Left cardiac atrium (tissue), 4 donors: ENCODE measurements at regions not wholly inside any gene's neighbourhood (a gene's known extent, or its start where the extent isn't known, plus 50 kb on each side); places are given as distances from the start of the nearest gene placed in this dataset.

Experiments used
- ATAC-seq, 2 donors: fragments of 200-7000 bp; cut with Tn5 transposase; one replicate each; pipeline ENCODE4 v1.9.1; 2020; ENCODE audit warnings: mild to moderate bottlenecking in 2 of 2, moderate library complexity in 2 of 2
- DNase-seq: peaks from one replicate; pipeline ENCODE4 v3.0.0-alpha.2; 2020
- intact Hi-C, 2 donors: fragments of 100-400 bp; cut with DNase I; formaldehyde crosslinking; loops; one replicate each; pipeline versions ENCODE4 v1.14.1 to v1.15.1; 2022 to 2023
- donor health status: DM: no; HTN: yes; CAD: no.
- donor health status: DM: no; HTN: yes; CAD: no; lungs with severe emphysema.
- donor health status: DM: yes; HTN: yes; CAD: no.
- donor health status: Dilated cardiomyopathy.

DNA sequence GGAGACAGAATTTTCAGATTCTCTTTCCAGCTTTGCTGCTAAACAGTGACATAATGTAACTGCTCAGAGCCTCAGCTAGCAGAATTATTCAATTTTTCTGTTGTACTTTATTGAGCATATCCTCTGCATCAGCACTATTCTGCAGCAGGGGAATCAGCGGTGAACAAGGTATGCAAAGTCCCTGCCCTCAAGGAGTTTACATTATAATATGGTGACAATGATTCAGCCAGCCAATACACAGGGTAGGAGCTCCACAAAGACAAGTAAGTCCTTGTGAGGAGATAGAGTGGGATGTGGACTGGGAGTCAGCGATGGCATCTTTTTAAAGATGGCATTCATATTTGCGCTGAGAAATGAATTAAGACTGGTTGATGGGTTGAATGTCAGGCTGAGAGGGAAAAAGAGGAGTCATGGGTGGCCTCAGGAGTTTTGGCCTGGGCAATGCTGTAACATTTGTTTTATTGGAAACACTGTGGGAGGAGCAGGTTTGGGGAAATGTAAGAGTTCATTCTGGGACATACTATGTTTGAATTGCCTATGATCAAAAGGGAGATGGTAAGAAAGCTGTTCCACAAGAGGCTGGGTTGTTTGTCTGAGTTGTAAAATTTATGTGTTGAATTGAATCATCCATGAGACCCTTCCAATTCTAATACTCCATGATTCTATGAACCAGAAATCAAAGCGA is 194.5 kb downstream of the PLK2 start:
- intact Hi-C loops = no loop called here
- DNase-seq = no peak
- ATAC-seq = no peak

DNA sequence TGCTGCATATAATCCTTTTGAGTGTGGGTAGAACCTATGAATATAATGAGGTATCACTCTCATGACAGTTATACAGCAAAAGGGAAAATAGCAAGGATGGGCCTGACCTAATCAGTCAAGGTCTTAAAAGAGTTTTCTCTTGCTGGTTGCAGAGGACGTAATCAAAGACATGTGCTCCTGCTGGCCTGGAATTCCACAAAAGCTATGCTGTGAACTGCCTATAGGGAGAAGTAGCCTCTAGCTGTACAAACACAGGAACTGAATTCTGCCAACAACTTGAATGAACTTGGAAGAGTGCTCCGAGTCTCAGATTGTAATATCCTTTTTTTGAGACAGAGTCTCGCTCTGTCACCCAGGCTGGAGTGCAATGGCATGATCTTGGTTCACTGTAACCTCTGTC is 195.6 kb downstream of the PLK2 start:
- DNase-seq (no peak), ATAC-seq (no peak)
- intact Hi-C loops = no loop called here

DNA sequence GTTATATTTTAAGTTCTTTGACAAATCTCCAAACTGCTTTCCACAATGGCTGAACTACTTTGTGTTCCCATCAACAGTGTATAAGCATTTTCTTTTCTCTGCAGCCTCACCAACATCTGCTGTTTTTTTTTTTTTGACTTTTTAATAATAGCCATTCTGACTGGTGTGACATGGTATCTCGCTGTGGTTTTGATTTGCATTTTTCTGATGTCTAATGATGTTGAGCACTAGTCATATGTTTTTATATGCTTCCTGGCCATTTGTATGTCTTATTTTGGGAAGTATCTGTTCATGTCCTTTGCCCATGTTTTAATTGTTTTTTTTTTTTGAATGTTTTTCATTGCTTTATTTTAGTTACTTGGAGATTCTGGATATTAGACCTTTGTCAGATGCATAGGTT is 196.6 kb downstream of the PLK2 start:
- intact Hi-C loops = no loop called here
- ATAC-seq = no peak
- DNase-seq = no peak

DNA sequence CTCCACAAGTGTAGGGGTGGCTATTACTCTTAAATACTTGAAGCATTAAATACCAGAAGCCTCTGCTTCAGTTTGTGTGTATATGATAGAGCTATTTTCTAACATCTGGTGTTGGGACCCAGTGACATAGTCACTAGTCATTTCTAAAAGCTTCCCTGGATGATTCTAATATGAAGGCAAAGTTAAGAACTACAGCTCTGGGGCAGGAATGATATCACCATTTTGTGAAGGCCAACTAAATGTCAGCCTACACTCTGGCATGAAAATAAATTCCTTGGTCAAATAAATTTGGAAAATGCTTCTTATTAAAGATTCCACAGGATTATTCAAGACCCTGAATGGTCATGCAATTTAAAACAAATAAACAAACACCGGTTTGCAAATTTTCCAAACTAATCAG is 197.7 kb downstream of the PLK2 start:
- DNase-seq (no peak), ATAC-seq (no peak)
- intact Hi-C loops = no loop called here

DNA sequence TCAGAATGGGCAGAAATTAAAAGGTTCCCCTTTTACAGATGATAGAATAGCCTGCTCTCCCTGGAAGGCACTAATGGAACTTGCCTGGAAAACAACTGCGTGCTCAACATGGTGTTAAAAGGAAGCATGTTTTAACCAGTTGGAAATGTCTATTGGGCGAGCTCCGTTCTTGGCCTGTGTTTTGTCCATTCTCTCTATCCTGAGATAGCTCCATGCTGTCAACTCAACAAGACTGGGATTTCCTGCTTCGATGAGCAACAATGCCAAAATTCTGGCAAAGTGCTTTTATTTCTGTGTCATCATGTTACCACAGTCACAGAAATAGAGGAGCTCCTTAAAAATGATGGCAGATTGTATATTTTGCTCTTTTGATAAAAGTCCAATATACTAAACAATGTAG is 198.3 kb downstream of the PLK2 start:
- peak; percentile 58 to 92 for ATAC-seq
- DNase-seq = no peak
- intact Hi-C loops = no loop called here

DNA sequence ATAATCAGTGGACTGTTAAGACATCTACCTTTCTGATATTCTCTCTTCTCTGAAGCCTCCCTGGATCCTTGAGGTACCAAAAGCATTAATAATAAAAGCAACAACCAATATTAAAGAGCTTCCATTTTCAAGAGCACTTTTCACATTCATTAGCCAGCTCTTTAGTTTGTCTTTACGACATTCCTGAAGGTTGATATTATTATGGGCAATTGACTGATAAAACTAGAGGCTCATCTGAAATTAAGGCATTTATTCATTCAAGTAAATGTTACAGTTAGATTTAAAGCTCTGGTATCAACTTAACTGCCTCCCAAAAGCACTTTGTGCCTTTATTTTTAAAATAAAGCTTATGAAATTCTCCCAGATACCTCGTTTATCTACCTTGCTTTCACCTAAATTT is 199.6 kb downstream of the PLK2 start:
- DNase-seq (no peak), ATAC-seq (no peak)
- intact Hi-C loops = no loop called here

DNA sequence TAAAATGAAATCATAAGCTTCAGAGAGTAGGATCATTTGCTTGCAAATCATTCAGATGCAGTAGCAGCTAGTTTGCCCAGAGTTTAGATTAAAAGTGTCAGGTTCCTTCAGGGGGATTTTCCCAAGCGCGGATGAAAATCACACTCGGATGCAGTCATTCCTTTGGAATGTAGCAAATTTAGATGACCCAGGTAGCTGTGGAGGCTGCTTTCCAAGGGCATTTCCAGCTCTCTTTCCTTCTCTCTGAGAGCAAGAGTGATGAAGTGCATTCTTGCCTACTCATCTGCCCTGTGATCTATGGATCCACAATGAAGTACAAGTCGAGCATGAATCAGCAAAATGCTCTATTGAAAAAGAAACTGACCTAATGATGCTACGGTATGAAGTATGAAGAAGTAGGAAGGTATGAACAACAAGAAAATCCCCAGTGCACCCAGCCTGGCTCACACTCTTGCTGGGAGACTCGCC is 200.2 kb downstream of the PLK2 start:
- peak; percentile 50 to 77 for ATAC-seq
- intact Hi-C loops = loop anchor here in 1 of 2 donors (10.0 kb wide), 1 partner anchor 195 kb away; no protein-coding TSS in a partner anchor

DNA sequence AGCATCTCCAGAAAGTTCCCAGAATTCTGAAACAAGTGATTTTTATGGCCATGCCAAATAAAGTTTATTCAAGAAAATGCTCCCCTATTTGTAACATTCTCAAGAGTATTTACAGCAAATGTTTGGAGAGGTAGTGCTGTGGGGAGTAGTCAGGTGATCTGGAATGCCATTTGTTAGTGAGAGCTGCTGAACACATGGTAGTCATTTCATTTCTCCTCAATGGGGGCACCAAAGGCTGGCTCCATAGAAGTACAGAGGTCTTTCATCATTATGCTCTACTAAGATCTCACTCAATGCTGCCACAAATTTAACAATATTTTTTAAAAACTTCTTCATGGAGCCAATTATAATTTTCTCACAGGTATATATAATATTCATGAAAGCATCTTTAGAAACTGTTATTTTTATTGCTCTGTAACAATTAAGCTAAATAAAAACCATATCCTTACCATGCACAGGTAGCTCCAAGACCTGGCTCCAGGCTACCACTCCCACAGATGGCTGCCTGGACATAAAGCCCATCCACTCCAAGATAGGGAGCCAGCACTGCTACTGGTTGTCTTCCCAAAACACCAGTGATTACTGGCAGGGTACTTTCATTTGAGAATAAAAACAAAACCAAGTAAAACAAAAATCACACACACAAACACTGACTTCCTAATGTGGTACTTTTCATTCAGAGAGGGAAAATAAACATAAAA is 200.8 kb downstream of the PLK2 start:
- intact Hi-C loops = loop anchor here in 1 of 2 donors (10.0 kb wide), 1 partner anchor 196 kb away; no protein-coding TSS in a partner anchor
- DNase-seq = no peak
- ATAC-seq = no peak

More for the DNA sequence above, 200.2 kb downstream of the PLK2 start:
- no peak for DNase-seq

DNA sequence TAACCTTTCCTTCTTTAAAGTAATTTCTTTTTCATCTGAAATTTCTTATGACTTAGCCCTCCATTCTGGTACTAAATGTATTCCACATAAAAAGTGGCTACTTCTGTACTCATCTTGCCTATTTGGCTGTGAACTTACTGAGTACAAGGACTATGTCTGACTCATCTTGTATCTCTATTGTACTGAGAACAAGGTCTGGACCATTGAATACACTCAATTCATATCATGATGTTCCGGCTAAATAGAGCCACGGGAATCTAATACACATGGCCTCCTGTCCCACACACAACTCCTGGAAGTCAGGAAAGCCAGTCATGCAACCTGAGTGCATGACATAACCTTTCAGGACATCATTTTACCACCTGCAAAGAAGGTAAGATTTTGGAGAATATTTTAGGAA is 203.9 kb downstream of the PLK2 start:
- intact Hi-C loops = loop anchor here in 1 of 2 donors (10.0 kb wide), 1 partner anchor 199 kb away; no protein-coding TSS in a partner anchor
- ATAC-seq = peak in 1 of 2 donors; percentile 27
- no peak for DNase-seq

DNA sequence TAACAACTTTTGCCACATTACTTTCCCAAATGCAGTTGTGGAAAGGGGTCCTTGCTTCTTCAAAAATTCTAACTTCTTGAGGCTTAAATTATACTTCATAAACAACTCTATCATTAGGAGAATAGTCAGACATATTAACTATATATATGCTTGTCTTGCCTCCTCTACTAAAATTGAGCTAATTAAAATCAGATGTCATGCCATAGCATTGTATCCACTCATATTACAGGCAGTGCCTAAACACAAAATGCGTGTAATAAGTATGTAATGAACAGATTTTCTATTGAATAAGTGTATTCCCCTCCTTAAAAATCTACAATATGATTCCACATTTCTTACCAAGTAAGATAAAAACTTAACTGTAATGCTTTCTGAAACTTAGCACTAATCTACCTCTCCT is 204.5 kb downstream of the PLK2 start:
- intact Hi-C loops = loop anchor here in 1 of 2 donors (10.0 kb wide), 1 partner anchor 199 kb away; no protein-coding TSS in a partner anchor
- ATAC-seq = no peak
- no peak for DNase-seq

DNA sequence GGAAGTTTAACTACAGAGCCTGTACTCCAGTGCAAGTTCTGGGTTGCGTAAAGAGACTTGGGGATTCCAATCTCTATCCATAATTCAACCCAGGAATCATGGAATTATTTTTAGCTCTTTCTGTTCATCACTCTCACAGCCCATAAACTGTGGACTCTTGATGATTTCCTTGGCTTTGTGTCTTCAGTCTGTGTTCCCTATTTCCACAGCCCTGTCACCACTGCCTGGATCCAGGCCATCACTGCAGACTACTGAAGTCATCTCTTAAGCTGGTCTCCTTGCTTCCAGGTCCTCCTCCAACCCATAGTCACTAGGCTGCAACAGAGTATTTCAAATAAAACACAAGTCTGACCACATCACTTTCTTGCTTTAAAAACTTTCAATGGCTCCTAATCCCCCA is 211.7 kb downstream of the PLK2 start:
- DNase-seq = no peak
- no peak for ATAC-seq
- intact Hi-C loops = no loop called here

DNA sequence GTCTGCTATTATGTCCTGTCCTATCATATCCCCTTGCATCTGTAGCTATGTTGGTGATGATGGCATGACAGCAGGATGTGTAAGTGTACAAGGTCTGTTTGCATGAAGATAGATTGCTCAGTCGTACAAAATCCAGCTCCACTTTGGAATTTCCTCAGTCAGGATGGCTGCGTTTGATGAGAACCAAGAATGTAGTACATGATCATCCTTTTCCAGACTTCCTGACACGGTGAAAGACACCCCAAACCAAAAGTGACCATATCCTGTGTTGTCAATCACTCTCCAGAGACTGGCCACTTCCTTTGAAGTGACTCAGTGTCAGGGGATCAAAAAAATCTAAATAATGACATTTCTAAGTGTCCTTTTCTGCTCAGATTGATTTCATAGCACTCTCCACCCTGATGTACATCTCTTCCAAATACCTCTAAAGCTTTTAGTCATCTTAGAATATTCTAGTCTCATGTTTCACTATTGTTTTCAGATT is 213.4 kb downstream of the PLK2 start:
- no peak for ATAC-seq
- intact Hi-C loops = no loop called here
- no peak for DNase-seq

DNA sequence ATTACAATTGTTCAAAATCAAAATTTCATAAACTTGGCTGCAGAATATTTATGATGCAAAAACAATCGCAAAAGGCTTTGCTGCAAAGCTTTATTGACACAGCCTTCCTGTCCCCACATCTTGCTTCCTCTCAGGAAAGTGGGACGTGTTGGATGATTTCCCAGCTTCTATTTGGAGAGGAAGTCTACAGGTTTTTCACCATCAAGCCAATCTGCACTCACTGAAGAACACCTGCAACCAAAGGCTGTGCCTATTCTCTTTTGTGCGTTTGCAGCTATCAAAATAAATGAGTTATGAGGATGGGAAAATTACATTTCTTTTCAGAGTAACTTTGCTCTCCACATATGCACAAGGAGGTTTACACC is 214.4 kb downstream of the PLK2 start:
- ATAC-seq = peak; percentile 33 to 38
- intact Hi-C loops = no loop called here
- no peak for DNase-seq

DNA sequence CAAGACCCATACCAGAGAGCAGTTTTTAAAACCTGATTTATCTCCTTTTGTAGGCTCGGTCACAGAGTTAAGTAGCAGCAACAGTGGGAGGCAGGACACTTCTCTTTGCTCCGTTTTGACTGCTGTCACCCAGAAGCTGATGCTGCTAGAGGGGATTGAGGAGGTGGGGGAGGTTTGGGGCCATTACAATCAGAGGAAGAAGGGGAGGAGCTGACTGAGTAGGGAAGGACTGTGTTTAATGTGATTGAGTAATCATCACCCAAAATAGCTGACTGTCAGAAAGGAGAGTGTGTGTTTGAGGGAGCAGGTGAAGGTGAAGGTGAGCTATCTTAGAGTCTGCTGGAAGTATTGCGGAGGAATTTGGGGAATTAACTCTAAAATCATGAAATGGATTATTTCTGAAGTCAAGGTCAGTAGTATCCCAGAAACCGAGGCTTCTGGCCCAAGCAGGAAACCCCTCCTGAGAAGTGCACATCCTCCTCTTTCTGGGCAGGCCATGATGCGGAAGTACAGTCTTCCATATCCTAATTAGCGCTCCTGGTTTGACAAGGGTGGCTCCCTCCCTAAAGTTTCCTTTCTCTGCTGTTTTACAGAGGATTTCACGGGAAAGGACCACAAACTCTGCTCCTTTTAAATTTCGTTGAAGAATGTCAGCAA is 214.9 kb downstream of the PLK2 start:
- DNase-seq (no peak), ATAC-seq (peak in 1 of 2 donors; percentile 49)
- intact Hi-C loops = no loop called here

DNA sequence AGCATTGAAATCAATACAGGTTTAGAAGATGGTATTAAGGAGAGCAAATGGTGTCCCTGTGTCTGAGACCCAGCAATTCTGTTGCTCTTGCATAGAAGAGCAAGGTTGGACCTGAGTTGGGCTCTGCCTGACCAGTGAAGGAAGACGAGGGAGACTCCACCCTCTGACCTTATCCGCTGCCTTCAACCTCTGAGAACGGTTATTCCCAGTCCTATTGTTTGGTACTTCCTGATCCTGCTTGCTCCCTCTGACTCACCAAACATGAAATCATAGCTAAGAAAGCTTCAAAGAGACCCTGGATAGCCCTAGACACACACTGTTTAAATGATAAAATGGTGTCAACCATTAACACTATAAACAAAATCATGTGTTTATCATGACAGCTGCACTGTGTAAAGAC is 218.5 kb downstream of the PLK2 start:
- peak; percentile 70 to 92 for ATAC-seq
- intact Hi-C loops = no loop called here
- DNase-seq = peak; percentile 51

DNA sequence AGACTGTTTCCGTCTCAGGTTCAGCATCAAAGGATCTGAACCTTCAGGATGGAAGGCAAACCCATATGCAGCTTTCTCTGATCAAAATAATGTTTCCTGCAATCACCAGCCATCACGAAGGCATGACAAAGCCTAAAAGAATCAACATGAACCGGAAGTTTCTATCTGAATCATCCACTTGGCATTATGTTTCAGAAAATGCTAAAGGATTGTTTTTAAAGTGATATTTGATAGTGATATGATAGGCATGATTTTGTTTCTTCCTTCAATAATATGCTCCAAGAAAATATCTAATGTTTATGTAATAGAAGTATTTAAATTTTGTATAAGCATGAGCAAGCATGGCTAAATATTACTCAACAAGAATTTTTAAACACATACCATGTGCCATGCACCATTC is 219.6 kb downstream of the PLK2 start:
- ATAC-seq (no peak), DNase-seq (no peak)
- intact Hi-C loops = no loop called here

DNA sequence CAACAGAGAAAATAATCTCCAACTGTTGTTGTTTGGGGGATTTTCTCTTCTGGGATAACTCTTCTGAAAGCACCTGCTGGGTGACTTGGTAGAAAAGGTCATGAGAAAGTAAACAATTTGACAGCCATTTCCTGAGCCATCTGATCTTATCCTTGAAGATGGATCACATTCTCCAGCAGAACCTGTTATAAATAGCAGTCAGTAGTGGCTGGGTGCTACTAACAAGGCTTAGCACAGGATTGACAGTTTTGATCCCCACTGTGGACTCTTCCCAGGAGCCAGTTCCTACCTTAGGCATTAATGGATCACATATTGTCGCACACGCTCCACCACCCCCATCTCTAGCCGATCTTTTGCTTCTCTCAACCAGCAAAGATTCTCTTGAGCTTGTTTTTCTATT is 220.2 kb downstream of the PLK2 start:
- no peak for DNase-seq
- intact Hi-C loops = no loop called here
- ATAC-seq = no peak

DNA sequence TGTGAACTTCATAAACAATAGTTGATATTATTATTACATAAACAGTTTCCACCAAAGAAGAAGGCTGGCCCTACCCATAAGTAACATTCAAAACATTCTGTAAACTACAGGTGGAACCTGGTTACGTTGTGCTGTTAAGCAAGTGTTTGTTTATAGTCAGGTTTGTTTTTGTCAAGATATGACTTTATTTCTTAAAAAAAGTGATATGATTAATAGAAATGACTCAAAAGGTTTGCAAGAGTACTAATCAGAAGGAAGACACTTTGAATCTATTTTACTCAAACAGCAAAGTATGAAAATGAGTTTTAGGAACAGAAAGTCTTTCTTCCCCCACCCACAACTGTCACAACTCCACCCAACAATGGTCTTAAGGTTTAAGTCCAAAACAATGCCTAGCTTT is 220.8 kb downstream of the PLK2 start:
- no peak for ATAC-seq
- DNase-seq = no peak
- intact Hi-C loops = no loop called here

DNA sequence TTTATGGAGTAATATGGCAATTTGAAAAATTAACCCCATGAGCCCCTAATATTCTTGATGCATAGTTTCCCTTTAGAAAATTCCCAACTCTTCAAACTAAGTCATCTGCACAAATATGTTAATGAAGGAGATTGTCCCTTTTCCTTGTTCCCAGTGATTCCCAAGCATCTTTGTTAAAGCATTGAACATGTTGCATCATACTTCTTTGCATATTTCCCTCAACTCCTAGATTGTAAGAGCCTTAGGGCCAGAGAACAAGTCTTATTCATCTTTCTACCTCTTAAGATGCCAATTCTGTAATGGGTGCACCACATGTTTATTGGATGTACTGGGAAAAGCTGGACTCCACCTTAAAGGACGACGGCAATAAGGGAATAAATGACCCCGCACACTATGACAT is 223.4 kb downstream of the PLK2 start:
- intact Hi-C loops = no loop called here
- ATAC-seq (no peak), DNase-seq (no peak)

DNA sequence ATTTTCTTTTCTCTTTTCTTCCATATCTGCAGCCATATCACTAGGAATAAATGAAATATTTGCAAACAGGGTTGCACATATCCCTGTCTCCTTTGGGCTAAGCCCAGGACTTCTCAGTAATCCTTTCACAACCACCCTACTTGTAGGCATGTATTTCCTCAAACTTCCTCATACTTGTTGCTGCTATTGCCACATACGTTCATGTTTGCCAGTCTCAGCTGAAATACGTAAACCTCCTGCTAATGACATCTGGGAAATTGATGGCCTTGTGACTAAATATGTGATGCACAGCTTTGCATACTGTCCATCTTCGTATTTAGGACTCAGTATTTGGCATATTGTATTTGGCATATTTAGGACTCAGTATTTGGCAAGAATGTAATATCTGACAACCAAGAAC is 224.6 kb downstream of the PLK2 start:
- intact Hi-C loops = no loop called here
- ATAC-seq (peak; percentile 68 to 88), DNase-seq (no peak)
